22Rv1 (cell line): ENCODE measurements at regions not wholly inside any gene's neighbourhood (a gene's known extent, or its start where the extent isn't known, plus 50 kb on each side); places are given as distances from the start of the nearest gene placed in this dataset.

Experiments
- CTCF ChIP-seq: fragments of 450-650 bp; IDR thresholded peaks from 2 replicates; pipeline ENCODE4 v1.5.1; 2017; ENCODE audit warnings: mild to moderate bottlenecking
- ZFX ChIP-seq: fragments of 450-650 bp; IDR thresholded peaks from 2 replicates; pipeline ENCODE4 v1.6.1; 2017; ENCODE audit warnings: antibody characterized with exemption, borderline replicate concordance

DNA sequence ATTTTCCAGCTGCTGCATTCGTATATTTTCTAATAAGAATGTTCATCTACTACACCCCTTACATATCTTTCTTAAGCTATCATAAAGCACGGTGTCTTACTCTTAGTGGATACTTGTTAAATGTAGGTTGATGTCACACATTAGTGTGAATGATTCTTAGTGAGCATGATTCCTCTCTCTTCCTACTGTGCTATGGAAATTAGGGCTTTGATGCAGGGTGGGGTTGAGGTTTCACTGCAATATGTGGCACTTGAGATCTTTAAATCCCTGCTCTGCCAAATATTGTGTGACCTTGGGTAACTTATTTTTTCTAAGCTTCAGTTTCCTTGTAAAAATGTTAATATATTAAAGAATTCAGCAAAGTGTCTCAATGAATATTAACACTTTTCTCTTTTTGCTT, 188.4 kb downstream of the PDGFRA start:
- no peak for TF ChIP-seq CTCF
- no peak for TF ChIP-seq ZFX
